CD14-positive monocyte (primary cell): ENCODE measurements at regions not wholly inside any gene's neighbourhood (a gene's known extent, or its start where the extent isn't known, plus 50 kb on each side); places are given as distances from the start of the nearest gene placed in this dataset.

Source experiments
- DNase-seq, 3 donors: peaks; one replicate each; pipeline ENCODE4 v3.0.0-alpha.2; 2011 to 2022
- H2AFZ ChIP-seq: 2 replicates; pipeline ENCODE4 v1.6.0; 2012; ENCODE audit warnings: mild to moderate bottlenecking, low read depth, low read length, inconsistent platforms; ENCODE audit not compliant: insufficient read depth, poor library complexity, severe bottlenecking
- H3K27ac ChIP-seq, 2 donors: 1 replicate in 1 of 2; 2 replicates in 1 of 2; pipeline ENCODE4 v1.5.1; 2012 to 2013; ENCODE audit warnings: low read length in 2 of 2, control low read depth in 1 of 2, inconsistent platforms in 1 of 2, low read depth in 1 of 2, mild to moderate bottlenecking in 1 of 2
- H3K27me3 ChIP-seq, 2 donors: one replicate each; pipeline versions ENCODE4 v1.6.0 to v1.6.1; 2011 to 2013; ENCODE audit warnings: low read length in 2 of 2; ENCODE audit not compliant: control insufficient read depth in 2 of 2, insufficient read depth in 2 of 2
- H3K36me3 ChIP-seq, 2 donors: replicated peaks in 1 of 2; 1 replicate in 1 of 2; 2 replicates in 1 of 2; pipeline versions ENCODE4 v1.5.1 to v1.6.1; 2012 to 2013; ENCODE audit warnings: low read length in 2 of 2, control low read depth in 1 of 2, inconsistent platforms in 1 of 2, mild to moderate bottlenecking in 1 of 2; ENCODE audit not compliant: insufficient read depth in 2 of 2, control insufficient read depth in 1 of 2
- H3K4me1 ChIP-seq, 2 donors: 1 replicate in 1 of 2; 2 replicates in 1 of 2; pipeline versions ENCODE4 v1.5.1 to v1.6.1; 2012 to 2013; ENCODE audit warnings: low read length in 2 of 2, control low read depth in 1 of 2, inconsistent platforms in 1 of 2, mild to moderate bottlenecking in 1 of 2, moderate library complexity in 1 of 2; ENCODE audit not compliant: insufficient read depth in 2 of 2, control insufficient read depth in 1 of 2
- H3K4me2 ChIP-seq: replicated peaks from 2 replicates; pipeline ENCODE3; 2012; ENCODE audit warnings: low read length, moderate library complexity, mild to moderate bottlenecking; ENCODE audit not compliant: poor library complexity, severe bottlenecking; ENCODE audit errors: extremely low read depth
- H3K4me3 ChIP-seq, 3 experiments: fragments of 200-600 bp in 1 of 3; sonication (generic) in 1 of 3; replicated peaks in 1 of 3; 1 replicate in 2 of 3; 2 replicates in 1 of 3; pipeline ENCODE4 v1.5.1; 2011 to 2013; ENCODE audit warnings: low read length in 3 of 3, mild to moderate bottlenecking in 3 of 3, control low read depth in 2 of 3, low read depth in 2 of 3, inconsistent platforms in 1 of 3, moderate library complexity in 1 of 3
- H3K79me2 ChIP-seq: 2 replicates; pipeline ENCODE4 v1.6.0; 2012; ENCODE audit warnings: mild to moderate bottlenecking, control low read depth, inconsistent platforms, low read length, moderate library complexity; ENCODE audit not compliant: insufficient read depth
- H3K9ac ChIP-seq: 2 replicates; pipeline ENCODE4 v1.6.0; 2017; ENCODE audit warnings: low read length, mild to moderate bottlenecking; ENCODE audit not compliant: insufficient read depth, poor library complexity, severe bottlenecking
- H3K9me3 ChIP-seq, 2 donors: replicated peaks in 1 of 2; 1 replicate in 1 of 2; 2 replicates in 1 of 2; pipeline versions ENCODE4 v1.5.1 to v1.6.1; 2012 to 2013; ENCODE audit warnings: low read length in 2 of 2, control low read depth in 1 of 2; ENCODE audit not compliant: control insufficient read depth in 1 of 2, insufficient read depth in 1 of 2
- H4K20me1 ChIP-seq: 2 replicates; pipeline ENCODE4 v1.6.0; 2012; ENCODE audit warnings: mild to moderate bottlenecking, low read length, control low read depth, moderate library complexity; ENCODE audit not compliant: insufficient read depth
- H3K27ac Mint-ChIP-seq, 7 donors: one replicate each; pipeline ENCODE4 v1.8.0; 2020; ENCODE audit warnings: mild to moderate bottlenecking in 7 of 7, mixed read lengths in 7 of 7, moderate library complexity in 6 of 7, inconsistent platforms in 2 of 7
- H3K27me3 Mint-ChIP-seq, 3 donors: one replicate each; pipeline ENCODE4 v1.8.0; 2021 to 2022; ENCODE audit warnings: low read depth in 3 of 3, mild to moderate bottlenecking in 3 of 3, mixed read lengths in 3 of 3, moderate library complexity in 3 of 3, inconsistent platforms in 1 of 3
- H3K36me3 Mint-ChIP-seq, 2 donors: one replicate each; pipeline ENCODE4 v1.8.0; 2020; ENCODE audit warnings: mixed read lengths in 2 of 2, inconsistent platforms in 1 of 2, mild to moderate bottlenecking in 1 of 2
- H3K4me1 Mint-ChIP-seq: one replicate; pipeline ENCODE4 v1.8.0; 2020; ENCODE audit warnings: mild to moderate bottlenecking, mixed read lengths
- H3K4me3 Mint-ChIP-seq, 2 donors: one replicate each; pipeline ENCODE4 v1.8.0; 2020; ENCODE audit warnings: mild to moderate bottlenecking in 2 of 2, mixed read lengths in 2 of 2, moderate library complexity in 1 of 2
- H3K9me3 Mint-ChIP-seq, 7 donors: one replicate each; pipeline ENCODE4 v1.8.0; 2020 to 2022; ENCODE audit warnings: mixed read lengths in 7 of 7, mild to moderate bottlenecking in 6 of 7, moderate library complexity in 6 of 7, inconsistent platforms in 2 of 7
- WGBS: methylation state at CpG from one replicate; pipeline ENCODE4 v1.1.5; 2013; ENCODE audit warnings: missing lambda C conversion rate; ENCODE audit not compliant: insufficient coverage; 5-methylcytosine and 5-hydroxymethylcytosine counted together
- intact Hi-C, 2 donors: fragments of 100-400 bp; cut with micrococcal nuclease; formaldehyde crosslinking; loops; one replicate each; pipeline versions ENCODE4 v1.15.0 to v1.15.1; 2023
- TF ChIP-seq, protein P1 (sequence below): fragments of 200-600 bp; IDR thresholded peaks from one replicate; pipeline ENCODE4 v1.8.0; 2022; ENCODE audit warnings: antibody characterized with exemption, mild to moderate bottlenecking

DNA sequence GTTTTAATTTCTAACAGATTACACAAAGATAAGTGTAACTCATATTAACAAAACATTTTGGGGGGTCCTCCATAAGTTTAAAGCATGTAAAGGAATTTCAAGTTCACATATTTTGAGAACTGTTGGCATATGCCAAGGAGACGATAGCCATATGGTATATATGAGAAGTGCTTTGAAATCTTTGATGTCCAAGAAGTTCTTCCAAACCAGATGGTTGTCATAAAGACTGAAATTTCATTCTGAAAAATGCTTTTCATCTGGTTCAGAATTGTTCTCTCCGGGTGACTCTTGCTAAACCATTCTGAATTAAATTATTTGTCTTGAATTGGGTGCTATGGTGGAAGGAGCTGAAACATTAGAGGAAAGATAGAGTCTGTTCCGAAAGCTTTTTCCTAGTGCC, 513.0 kb upstream of the AKR1E2 start:
- Histone ChIP-seq H3K36me3 (no peaks in the 10 kb centered on the region), H3K9me3 (no peaks in the 10 kb centered on the region), H2AFZ (no peak overlapping the region), H3K4me2 (no peak overlapping the region), H3K79me2 (no peaks in the 10 kb centered on the region), H4K20me1 (no peaks in the 10 kb centered on the region), H3K4me1 (no peaks in the 10 kb centered on the region), H3K9ac (no peak overlapping the region), H3K4me3 (no peak overlapping the region), H3K27ac (no peak overlapping the region), H3K27me3 (no peaks in the 10 kb centered on the region)
- H3K27me3 Mint-ChIP-seq = peaks cover 0 to 2% (median 1%) of the 10 kb centered on the region in 3 donors
- no peaks in the 10 kb centered on the region for H3K4me1 Mint-ChIP-seq
- TF ChIP-seq, protein P1, sequence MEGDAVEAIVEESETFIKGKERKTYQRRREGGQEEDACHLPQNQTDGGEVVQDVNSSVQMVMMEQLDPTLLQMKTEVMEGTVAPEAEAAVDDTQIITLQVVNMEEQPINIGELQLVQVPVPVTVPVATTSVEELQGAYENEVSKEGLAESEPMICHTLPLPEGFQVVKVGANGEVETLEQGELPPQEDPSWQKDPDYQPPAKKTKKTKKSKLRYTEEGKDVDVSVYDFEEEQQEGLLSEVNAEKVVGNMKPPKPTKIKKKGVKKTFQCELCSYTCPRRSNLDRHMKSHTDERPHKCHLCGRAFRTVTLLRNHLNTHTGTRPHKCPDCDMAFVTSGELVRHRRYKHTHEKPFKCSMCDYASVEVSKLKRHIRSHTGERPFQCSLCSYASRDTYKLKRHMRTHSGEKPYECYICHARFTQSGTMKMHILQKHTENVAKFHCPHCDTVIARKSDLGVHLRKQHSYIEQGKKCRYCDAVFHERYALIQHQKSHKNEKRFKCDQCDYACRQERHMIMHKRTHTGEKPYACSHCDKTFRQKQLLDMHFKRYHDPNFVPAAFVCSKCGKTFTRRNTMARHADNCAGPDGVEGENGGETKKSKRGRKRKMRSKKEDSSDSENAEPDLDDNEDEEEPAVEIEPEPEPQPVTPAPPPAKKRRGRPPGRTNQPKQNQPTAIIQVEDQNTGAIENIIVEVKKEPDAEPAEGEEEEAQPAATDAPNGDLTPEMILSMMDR = no peak
- intact Hi-C loops = no loop called here
- no peak for DNase-seq
- peaks cover 0 to 6% (median 0%) of the 10 kb centered on the region in 7 donors for H3K9me3 Mint-ChIP-seq
- no peak overlapping the region for H3K27ac Mint-ChIP-seq
- H3K4me3 Mint-ChIP-seq = no peak overlapping the region
- H3K36me3 Mint-ChIP-seq = no peaks in the 10 kb centered on the region
- 78% methylated on average over 2 of the region's 3 CpGs for WGBS

- Histone ChIP-seq H3K4me3 (no peak overlapping the region), H3K36me3 (no peaks in the 10 kb centered on the region), H4K20me1 (no peaks in the 10 kb centered on the region), H3K27ac (no peak overlapping the region), H3K79me2 (no peaks in the 10 kb centered on the region), H3K9ac (no peak overlapping the region), H3K27me3 (no peaks in the 10 kb centered on the region), H2AFZ (no peak overlapping the region), H3K4me2 (no peak overlapping the region), H3K9me3 (no peaks in the 10 kb centered on the region), H3K4me1 (no peaks in the 10 kb centered on the region)
- Mint-ChIP-seq H3K27ac (no peak overlapping the region), H3K36me3 (no peaks in the 10 kb centered on the region), H3K27me3 (peaks cover 0 to 2% (median 1%) of the 10 kb centered on the region in 3 donors), H3K9me3 (peaks cover 0 to 6% (median 0%) of the 10 kb centered on the region in 7 donors), H3K4me3 (no peak overlapping the region), H3K4me1 (no peaks in the 10 kb centered on the region)
- intact Hi-C loops = no loop called here
- no CpG with 5 or more reads among the region's 4 CpGs for WGBS
- no peak for DNase-seq
- TF ChIP-seq, protein P1 = no peak
Observed at GRCh38 chr10:4312051-4312835, 513.8 kb upstream of the AKR1E2 start.
